Neural cell (in vitro differentiated cells): ENCODE measurements at regions not wholly inside any gene's neighbourhood (a gene's known extent, or its start where the extent isn't known, plus 50 kb on each side); places are given as distances from the start of the nearest gene placed in this dataset.
A peak's percentile ranks its signal among the peaks of the same experiment; 100 is the strongest.

Source experiments
- H2AFZ ChIP-seq: fragments of 200-600, 300-800 bp; sonication (generic), shearing (Covaris generic); 2 replicates; pipeline ENCODE4 v1.6.0; 2014; ENCODE audit warnings: low read depth, mild to moderate bottlenecking, antibody characterized with exemption, low read length, moderate library complexity
- H3F3A ChIP-seq: fragments of 200-600 bp; shearing (Covaris generic); 2 replicates; pipeline ENCODE4 v1.6.1; 2016; ENCODE audit warnings: mild to moderate bottlenecking, moderate library complexity, mixed read lengths, antibody characterized with exemption, low read length; ENCODE audit not compliant: insufficient read depth, poor library complexity, severe bottlenecking
- H3K27ac ChIP-seq: fragments of 200-600, 300-800 bp; sonication (generic), shearing (Covaris generic); 2 replicates; pipeline ENCODE4 v1.5.1; 2014; ENCODE audit warnings: mild to moderate bottlenecking, low read length, moderate library complexity
- H3K27me3 ChIP-seq: fragments of 300-800, 200-600 bp; sonication (generic), shearing (Covaris generic); 2 replicates; pipeline ENCODE4 v1.6.0; 2014; ENCODE audit warnings: mild to moderate bottlenecking, low read depth, low read length, moderate library complexity; ENCODE audit not compliant: insufficient read depth
- H3K36me3 ChIP-seq: fragments of 300-800, 200-600 bp; sonication (generic), shearing (Covaris generic); 2 replicates; pipeline ENCODE4 v1.5.1; 2014; ENCODE audit warnings: mild to moderate bottlenecking, antibody characterized with exemption, low read length, moderate library complexity; ENCODE audit not compliant: insufficient read depth
- H3K4me2 ChIP-seq: fragments of 300-800, 200-600 bp; sonication (generic), shearing (Covaris generic); 2 replicates; pipeline ENCODE4 v1.6.0; 2014; ENCODE audit warnings: mild to moderate bottlenecking, low read length
- H3K4me3 ChIP-seq: fragments of 300-800, 200-600 bp; sonication (generic), shearing (Covaris generic); 2 replicates; pipeline ENCODE4 v1.5.1; 2014; ENCODE audit warnings: mild to moderate bottlenecking, low read length, moderate library complexity
- H3K79me2 ChIP-seq: fragments of 200-600 bp; shearing (Covaris generic); replicated peaks from 2 replicates; pipeline ENCODE4 v1.6.0; 2014; ENCODE audit warnings: mild to moderate bottlenecking, low read length, moderate library complexity; ENCODE audit not compliant: insufficient read depth
- H3K9ac ChIP-seq: fragments of 300-800, 200-600 bp; sonication (generic), shearing (Covaris generic); 2 replicates; pipeline ENCODE4 v1.6.1; 2016; ENCODE audit warnings: mild to moderate bottlenecking, low read length, mixed read lengths
- H3K9me2 ChIP-seq: fragments of 200-600 bp; shearing (Covaris generic); 2 replicates; pipeline ENCODE4 v1.6.1; 2016; ENCODE audit warnings: mild to moderate bottlenecking, low read length, mixed read lengths; ENCODE audit not compliant: insufficient read depth
- H3K9me3 ChIP-seq: fragments of 200-600, 300-800 bp; sonication (generic), shearing (Covaris generic); 2 replicates; pipeline ENCODE4 v1.6.1; 2016; ENCODE audit warnings: mild to moderate bottlenecking, mixed run types, low read length, moderate library complexity, mixed read lengths
- H4K20me1 ChIP-seq: fragments of 200-600 bp; shearing (Covaris generic); 2 replicates; pipeline ENCODE4 v1.6.1; 2016; ENCODE audit warnings: mild to moderate bottlenecking, mixed run types; ENCODE audit not compliant: insufficient read depth
- CTCF ChIP-seq: fragments of 450-650 bp; IDR thresholded peaks from 2 replicates; pipeline ENCODE4 v1.5.1; 2014; ENCODE audit warnings: antibody characterized with exemption, mild to moderate bottlenecking, moderate library complexity; ENCODE audit not compliant: poor library complexity, severe bottlenecking
- EP300 ChIP-seq: fragments of 450-650 bp; conservative IDR thresholded peaks from 2 replicates; pipeline ENCODE4 v1.6.1; 2014; ENCODE audit warnings: antibody characterized with exemption, mild to moderate bottlenecking, moderate library complexity; ENCODE audit not compliant: poor library complexity, severe bottlenecking
- EZH2 ChIP-seq: fragments of 200-600, 300-800 bp; shearing (Covaris generic), sonication (generic); IDR thresholded peaks from 2 replicates; pipeline ENCODE4 v1.6.1; 2014; ENCODE audit warnings: antibody characterized with exemption, low read length, borderline replicate concordance, mild to moderate bottlenecking; ENCODE audit not compliant: insufficient read depth, poor library complexity, severe bottlenecking
- MXI1 ChIP-seq: fragments of 450-650 bp; conservative IDR thresholded peaks from 2 replicates; pipeline ENCODE4 v1.6.1; 2014; ENCODE audit warnings: antibody characterized with exemption, mild to moderate bottlenecking; ENCODE audit not compliant: poor library complexity, severe bottlenecking
- POLR2AphosphoS5 ChIP-seq: IDR thresholded peaks from 2 replicates; pipeline ENCODE4 v1.6.1; 2012
- RAD21 ChIP-seq: fragments of 450-650 bp; conservative IDR thresholded peaks from 2 replicates; pipeline ENCODE4 v1.6.1; 2014; ENCODE audit warnings: antibody characterized with exemption, mild to moderate bottlenecking, moderate library complexity
- REST ChIP-seq: IDR thresholded peaks from 2 replicates; pipeline ENCODE4 v1.6.1; 2012; ENCODE audit warnings: borderline replicate concordance
- SMC3 ChIP-seq: fragments of 450-650 bp; conservative IDR thresholded peaks from 2 replicates; pipeline ENCODE4 v1.6.1; 2014; ENCODE audit warnings: antibody characterized with exemption, mild to moderate bottlenecking, moderate library complexity; ENCODE audit not compliant: poor library complexity
- TAF1 ChIP-seq: IDR thresholded peaks from 2 replicates; pipeline ENCODE4 v1.6.1; 2012; ENCODE audit warnings: low read depth

GRCh38 chr4:135277068-135277979 lies 1075.7 kb upstream of the PABPC4L start:
- no peak overlapping the region for H3K9ac ChIP-seq
- H3F3A ChIP-seq, result no peaks in the 10 kb centered on the region
- H3K27ac ChIP-seq, result no peak overlapping the region
- no peaks in the 10 kb centered on the region for H3K9me2 ChIP-seq
- no peak overlapping the region for H3K4me2 ChIP-seq
- H4K20me1 ChIP-seq, result no peaks in the 10 kb centered on the region
- H3K9me3 ChIP-seq, result no peaks in the 10 kb centered on the region
- no peak overlapping the region for H3K4me3 ChIP-seq
- TF ChIP-seq EP300, result no peak
- no peak for TF ChIP-seq EZH2
- no peak for TF ChIP-seq RAD21
- no peak for TF ChIP-seq MXI1
- TF ChIP-seq TAF1, result no peak
- TF ChIP-seq SMC3, result no peak
- H3K36me3 ChIP-seq, result no peaks in the 10 kb centered on the region
- no peak overlapping the region for H2AFZ ChIP-seq
- no peaks in the 10 kb centered on the region for H3K27me3 ChIP-seq
- no peaks in the 10 kb centered on the region for H3K79me2 ChIP-seq

- no peaks in the 10 kb centered on the region for H3K9me2 ChIP-seq
- H3K4me3 ChIP-seq, result no peak overlapping the region
- no peaks in the 10 kb centered on the region for H3K36me3 ChIP-seq
- H3K9me3 ChIP-seq, result no peaks in the 10 kb centered on the region
- H3K27me3 ChIP-seq, result no peaks in the 10 kb centered on the region
- H3K4me2 ChIP-seq, result no peak overlapping the region
- no peaks in the 10 kb centered on the region for H3F3A ChIP-seq
- H2AFZ ChIP-seq, result no peak overlapping the region
- TF ChIP-seq TAF1 (no peak), CTCF (no peak), EZH2 (no peak)
- H3K9ac ChIP-seq, result no peak overlapping the region
- H4K20me1 ChIP-seq, result no peaks in the 10 kb centered on the region
- no peak overlapping the region for H3K27ac ChIP-seq
- H3K79me2 ChIP-seq, result no peaks in the 10 kb centered on the region
These were observed 1072.8 kb upstream of the PABPC4L start for GRCh38 chr4:135274416-135274815.

- Histone ChIP-seq H3K9me2 (no peaks in the 10 kb centered on the region), H3K79me2 (no peaks in the 10 kb centered on the region), H2AFZ (no peak overlapping the region), H3F3A (no peaks in the 10 kb centered on the region), H3K9me3 (no peaks in the 10 kb centered on the region), H3K9ac (no peak overlapping the region), H3K4me3 (no peak overlapping the region), H3K27me3 (no peaks in the 10 kb centered on the region), H3K27ac (peak overlapping the region; percentile 83), H3K4me2 (no peak overlapping the region), H4K20me1 (no peaks in the 10 kb centered on the region), H3K36me3 (no peaks in the 10 kb centered on the region)
- TF ChIP-seq POLR2AphosphoS5, result no peak
- no peak for TF ChIP-seq RAD21
- TF ChIP-seq MXI1, result no peak
- TF ChIP-seq CTCF, result no peak
- TF ChIP-seq TAF1, result no peak
- TF ChIP-seq REST, result no peak
- no peak for TF ChIP-seq EP300
- no peak for TF ChIP-seq EZH2
These were observed 1067.7 kb upstream of the PABPC4L start for GRCh38 chr4:135269125-135269890.
